ENCODE measurements at regions not wholly inside any gene's neighbourhood (a gene's known extent, or its start where the extent isn't known, plus 50 kb on each side); places are given as distances from the start of the nearest gene placed in this dataset.
"Not testable (repeated sequence)": the region's sequence is repeated elsewhere in the genome, so short reads cannot be mapped to it uniquely, and the experiment has no call there.

GRCh38 chr10:20616056-20616671 is 280.9 kb downstream of the NEBL start:
- Mint-ChIP-seq H3K27me3 (no peaks in the 10 kb centered on the region), H3K27ac (no peak overlapping the region), H3K9me3 (peaks cover 2% of the 10 kb centered on the region), H3K36me3 (no peaks in the 10 kb centered on the region), H3K4me3 (no peak overlapping the region), H3K4me1 (peaks cover 9% of the 10 kb centered on the region)
- no peak for DNase-seq
- CTCF ChIA-PET: no interaction called here

- H3K27ac Mint-ChIP-seq: no peak overlapping the region
- peaks cover 2% of the 10 kb centered on the region for H3K9me3 Mint-ChIP-seq
- CTCF ChIA-PET: no interaction called here
- peaks cover 9% of the 10 kb centered on the region for H3K4me1 Mint-ChIP-seq
- H3K27me3 Mint-ChIP-seq: no peaks in the 10 kb centered on the region
- H3K4me3 Mint-ChIP-seq: no peak overlapping the region
- no peak for DNase-seq
- no peaks in the 10 kb centered on the region for H3K36me3 Mint-ChIP-seq
These were observed 281.7 kb downstream of the NEBL start for GRCh38 chr10:20615395-20615794.

GRCh38 chr10:20614911-20615310 is 282.2 kb downstream of the NEBL start:
- CTCF ChIA-PET: interaction anchor here (0.8 kb wide), 1 partner anchor 16 kb away, joined by 3 read pairs; no protein-coding TSS in a partner anchor
- no peak for DNase-seq
- Mint-ChIP-seq H3K27me3 (no peaks in the 10 kb centered on the region), H3K9me3 (peaks cover 5% of the 10 kb centered on the region), H3K27ac (no peak overlapping the region), H3K4me1 (peaks cover 9% of the 10 kb centered on the region), H3K36me3 (no peaks in the 10 kb centered on the region), H3K4me3 (no peak overlapping the region)

- CTCF ChIA-PET: no interaction called here
- Mint-ChIP-seq H3K4me1 (no peaks in the 10 kb centered on the region), H3K36me3 (no peaks in the 10 kb centered on the region), H3K9me3 (peaks cover 7% of the 10 kb centered on the region), H3K4me3 (no peak overlapping the region), H3K27me3 (no peaks in the 10 kb centered on the region), H3K27ac (no peak overlapping the region)
- DNase-seq: no peak
These were observed 288.6 kb downstream of the NEBL start for GRCh38 chr10:20608503-20608902.

GRCh38 chr10:20606985-20607384 is 290.1 kb downstream of the NEBL start:
- DNase-seq: no peak
- Mint-ChIP-seq H3K36me3 (no peaks in the 10 kb centered on the region), H3K4me3 (no peak overlapping the region), H3K27me3 (no peaks in the 10 kb centered on the region), H3K9me3 (peaks cover 7% of the 10 kb centered on the region), H3K27ac (no peak overlapping the region), H3K4me1 (no peaks in the 10 kb centered on the region)
- CTCF ChIA-PET: no interaction called here

GRCh38 chr10:20601941-20602461 is 295.1 kb downstream of the NEBL start:
- no peaks in the 10 kb centered on the region for H3K4me1 Mint-ChIP-seq
- CTCF ChIA-PET: no interaction called here

GRCh38 chr10:20598590-20598989 is 298.5 kb downstream of the NEBL start:
- H3K36me3 Mint-ChIP-seq: no peaks in the 10 kb centered on the region
- H3K9me3 Mint-ChIP-seq: no peaks in the 10 kb centered on the region
- no peaks in the 10 kb centered on the region for H3K27me3 Mint-ChIP-seq
- no peaks in the 10 kb centered on the region for H3K4me1 Mint-ChIP-seq
- CTCF ChIA-PET: interaction anchor here (0.8 kb wide), 1 partner anchor 16 kb away, joined by 3 read pairs; no protein-coding TSS in a partner anchor
- no peak for DNase-seq
- H3K27ac Mint-ChIP-seq: no peak overlapping the region
- no peak overlapping the region for H3K4me3 Mint-ChIP-seq

More at GRCh38 chr10:20601941-20602461, 295.1 kb downstream of the NEBL start:
- no peak for DNase-seq
- H3K9me3 Mint-ChIP-seq: peaks cover 3% of the 10 kb centered on the region
- H3K27me3 Mint-ChIP-seq: no peaks in the 10 kb centered on the region
- no peak overlapping the region for H3K4me3 Mint-ChIP-seq
- no peak overlapping the region for H3K27ac Mint-ChIP-seq
- H3K36me3 Mint-ChIP-seq: no peaks in the 10 kb centered on the region

- no peaks in the 10 kb centered on the region for H3K27me3 Mint-ChIP-seq
- DNase-seq: no peak
- no peaks in the 10 kb centered on the region for H3K9me3 Mint-ChIP-seq
- no peaks in the 10 kb centered on the region for H3K4me1 Mint-ChIP-seq
- H3K27ac Mint-ChIP-seq: no peak overlapping the region
- no peaks in the 10 kb centered on the region for H3K36me3 Mint-ChIP-seq
- H3K4me3 Mint-ChIP-seq: no peak overlapping the region
- CTCF ChIA-PET: no interaction called here
These were observed 300.2 kb downstream of the NEBL start for GRCh38 chr10:20596911-20597310.

- H3K9me3 Mint-ChIP-seq: no peaks in the 10 kb centered on the region
- H3K4me1 Mint-ChIP-seq: no peaks in the 10 kb centered on the region
- H3K36me3 Mint-ChIP-seq: no peaks in the 10 kb centered on the region
- H3K27me3 Mint-ChIP-seq: no peaks in the 10 kb centered on the region
- no peak for DNase-seq
- H3K27ac Mint-ChIP-seq: no peak overlapping the region
- CTCF ChIA-PET: no interaction called here
- H3K4me3 Mint-ChIP-seq: no peak overlapping the region
These were observed 300.9 kb downstream of the NEBL start for GRCh38 chr10:20596065-20596755.

- Mint-ChIP-seq H3K9me3 (no peaks in the 10 kb centered on the region), H3K4me1 (no peaks in the 10 kb centered on the region), H3K36me3 (no peaks in the 10 kb centered on the region), H3K27ac (no peak overlapping the region), H3K4me3 (no peak overlapping the region), H3K27me3 (no peaks in the 10 kb centered on the region)
- DNase-seq: no peak
- CTCF ChIA-PET: no interaction called here
These were observed 303.5 kb downstream of the NEBL start for GRCh38 chr10:20593649-20594048.

- no peaks in the 10 kb centered on the region for H3K4me1 Mint-ChIP-seq
- no peak overlapping the region for H3K4me3 Mint-ChIP-seq
- CTCF ChIA-PET: no interaction called here
- H3K27ac Mint-ChIP-seq: no peak overlapping the region
- H3K9me3 Mint-ChIP-seq: peaks cover 16% of the 10 kb centered on the region
- H3K27me3 Mint-ChIP-seq: no peaks in the 10 kb centered on the region
- no peak for DNase-seq
- no peaks in the 10 kb centered on the region for H3K36me3 Mint-ChIP-seq
These were observed 315.1 kb downstream of the NEBL start for GRCh38 chr10:20582041-20582440.

GRCh38 chr10:20573924-20574323 is 323.2 kb downstream of the NEBL start:
- CTCF ChIA-PET: no interaction called here
- Mint-ChIP-seq H3K9me3 (peaks cover 5% of the 10 kb centered on the region), H3K4me3 (no peak overlapping the region), H3K27me3 (no peaks in the 10 kb centered on the region), H3K27ac (no peak overlapping the region), H3K36me3 (no peaks in the 10 kb centered on the region), H3K4me1 (no peaks in the 10 kb centered on the region)
- DNase-seq: no peak

- H3K4me1 Mint-ChIP-seq, CTCF ChIA-PET, DNase-seq, H3K27ac Mint-ChIP-seq, H3K4me3 Mint-ChIP-seq, H3K27me3 Mint-ChIP-seq, H3K36me3 Mint-ChIP-seq: not testable (repeated sequence)
- H3K9me3 Mint-ChIP-seq: peaks cover 12% of the 10 kb centered on the region
These were observed 341.1 kb downstream of the NEBL start for GRCh38 chr10:20555990-20556389.

GRCh38 chr10:20552382-20552781 is 344.7 kb downstream of the NEBL start:
- Mint-ChIP-seq H3K27me3 (no peaks in the 10 kb centered on the region), H3K4me1 (no peaks in the 10 kb centered on the region), H3K9me3 (peaks cover 10% of the 10 kb centered on the region), H3K27ac (no peak overlapping the region), H3K36me3 (no peaks in the 10 kb centered on the region), H3K4me3 (no peak overlapping the region)
- DNase-seq: no peak
- CTCF ChIA-PET: no interaction called here

GRCh38 chr10:20551761-20552160 is 345.4 kb downstream of the NEBL start:
- no peak overlapping the region for H3K27ac Mint-ChIP-seq
- no peaks in the 10 kb centered on the region for H3K36me3 Mint-ChIP-seq
- H3K4me3 Mint-ChIP-seq: no peak overlapping the region
- H3K27me3 Mint-ChIP-seq: no peaks in the 10 kb centered on the region
- CTCF ChIA-PET: no interaction called here
- peaks cover 14% of the 10 kb centered on the region for H3K9me3 Mint-ChIP-seq
- DNase-seq: no peak
- no peaks in the 10 kb centered on the region for H3K4me1 Mint-ChIP-seq

All from activated naive CD4-positive, alpha-beta T cell treated with anti-CD3 and anti-CD28 coated beads, Interleukin-2, amount 10 ng/mL, durations not matched to agents 7 days and 5 days (primary cell).